ENCODE measurements at regions not wholly inside any gene's neighbourhood (a gene's known extent, or its start where the extent isn't known, plus 50 kb on each side); places are given as distances from the start of the nearest gene placed in this dataset.

DNA sequence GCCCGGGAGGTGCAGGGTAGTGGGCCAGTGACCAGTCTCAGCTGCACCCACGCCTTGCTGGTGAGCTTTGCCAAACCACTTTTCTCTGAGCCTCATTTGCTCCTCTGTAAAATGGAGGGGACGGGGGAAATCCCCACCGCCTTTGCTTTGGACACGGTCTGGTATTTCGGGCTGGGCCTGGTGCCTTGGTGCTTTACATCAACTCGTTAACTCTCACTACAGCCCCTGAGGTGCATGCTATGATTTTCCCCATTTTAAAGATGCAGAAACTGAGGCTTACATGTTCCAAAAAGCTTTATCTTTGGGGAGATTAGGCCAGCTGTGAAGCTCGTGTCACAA is 116.1 kb upstream of the RUNX3 start:
- no peak for TF ChIP-seq POLR2AphosphoS5 (IDR thresholded peaks at IDR 0.05)
- TF ChIP-seq EZH2 (IDR thresholded peaks at IDR 0.05; ENCODE audit: borderline replicate concordance, insufficient read depth, low read length, poor library complexity, severe bottlenecking), result no peak
- TF ChIP-seq, protein P1, sequence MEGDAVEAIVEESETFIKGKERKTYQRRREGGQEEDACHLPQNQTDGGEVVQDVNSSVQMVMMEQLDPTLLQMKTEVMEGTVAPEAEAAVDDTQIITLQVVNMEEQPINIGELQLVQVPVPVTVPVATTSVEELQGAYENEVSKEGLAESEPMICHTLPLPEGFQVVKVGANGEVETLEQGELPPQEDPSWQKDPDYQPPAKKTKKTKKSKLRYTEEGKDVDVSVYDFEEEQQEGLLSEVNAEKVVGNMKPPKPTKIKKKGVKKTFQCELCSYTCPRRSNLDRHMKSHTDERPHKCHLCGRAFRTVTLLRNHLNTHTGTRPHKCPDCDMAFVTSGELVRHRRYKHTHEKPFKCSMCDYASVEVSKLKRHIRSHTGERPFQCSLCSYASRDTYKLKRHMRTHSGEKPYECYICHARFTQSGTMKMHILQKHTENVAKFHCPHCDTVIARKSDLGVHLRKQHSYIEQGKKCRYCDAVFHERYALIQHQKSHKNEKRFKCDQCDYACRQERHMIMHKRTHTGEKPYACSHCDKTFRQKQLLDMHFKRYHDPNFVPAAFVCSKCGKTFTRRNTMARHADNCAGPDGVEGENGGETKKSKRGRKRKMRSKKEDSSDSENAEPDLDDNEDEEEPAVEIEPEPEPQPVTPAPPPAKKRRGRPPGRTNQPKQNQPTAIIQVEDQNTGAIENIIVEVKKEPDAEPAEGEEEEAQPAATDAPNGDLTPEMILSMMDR (IDR thresholded peaks at IDR 0.05; ENCODE audit: poor library complexity, severe bottlenecking), result no peak
- no peak for TF ChIP-seq EP300 (conservative IDR thresholded peaks at IDR 0.05; ENCODE audit: poor library complexity, severe bottlenecking)
- TF ChIP-seq RAD21 (conservative IDR thresholded peaks at IDR 0.05), result no peak
- TF ChIP-seq TAF1 (IDR thresholded peaks at IDR 0.05; ENCODE audit: low read depth), result no peak
- no peak for TF ChIP-seq MXI1 (conservative IDR thresholded peaks at IDR 0.05; ENCODE audit: poor library complexity, severe bottlenecking)
- TF ChIP-seq, protein P2, sequence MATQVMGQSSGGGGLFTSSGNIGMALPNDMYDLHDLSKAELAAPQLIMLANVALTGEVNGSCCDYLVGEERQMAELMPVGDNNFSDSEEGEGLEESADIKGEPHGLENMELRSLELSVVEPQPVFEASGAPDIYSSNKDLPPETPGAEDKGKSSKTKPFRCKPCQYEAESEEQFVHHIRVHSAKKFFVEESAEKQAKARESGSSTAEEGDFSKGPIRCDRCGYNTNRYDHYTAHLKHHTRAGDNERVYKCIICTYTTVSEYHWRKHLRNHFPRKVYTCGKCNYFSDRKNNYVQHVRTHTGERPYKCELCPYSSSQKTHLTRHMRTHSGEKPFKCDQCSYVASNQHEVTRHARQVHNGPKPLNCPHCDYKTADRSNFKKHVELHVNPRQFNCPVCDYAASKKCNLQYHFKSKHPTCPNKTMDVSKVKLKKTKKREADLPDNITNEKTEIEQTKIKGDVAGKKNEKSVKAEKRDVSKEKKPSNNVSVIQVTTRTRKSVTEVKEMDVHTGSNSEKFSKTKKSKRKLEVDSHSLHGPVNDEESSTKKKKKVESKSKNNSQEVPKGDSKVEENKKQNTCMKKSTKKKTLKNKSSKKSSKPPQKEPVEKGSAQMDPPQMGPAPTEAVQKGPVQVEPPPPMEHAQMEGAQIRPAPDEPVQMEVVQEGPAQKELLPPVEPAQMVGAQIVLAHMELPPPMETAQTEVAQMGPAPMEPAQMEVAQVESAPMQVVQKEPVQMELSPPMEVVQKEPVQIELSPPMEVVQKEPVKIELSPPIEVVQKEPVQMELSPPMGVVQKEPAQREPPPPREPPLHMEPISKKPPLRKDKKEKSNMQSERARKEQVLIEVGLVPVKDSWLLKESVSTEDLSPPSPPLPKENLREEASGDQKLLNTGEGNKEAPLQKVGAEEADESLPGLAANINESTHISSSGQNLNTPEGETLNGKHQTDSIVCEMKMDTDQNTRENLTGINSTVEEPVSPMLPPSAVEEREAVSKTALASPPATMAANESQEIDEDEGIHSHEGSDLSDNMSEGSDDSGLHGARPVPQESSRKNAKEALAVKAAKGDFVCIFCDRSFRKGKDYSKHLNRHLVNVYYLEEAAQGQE (IDR thresholded peaks at IDR 0.05; ENCODE audit: borderline replicate concordance), result no peak
- H3K36me3 ChIP-seq (ENCODE audit: insufficient read depth, low read length), result no peaks in the 10 kb centered on the region

DNA sequence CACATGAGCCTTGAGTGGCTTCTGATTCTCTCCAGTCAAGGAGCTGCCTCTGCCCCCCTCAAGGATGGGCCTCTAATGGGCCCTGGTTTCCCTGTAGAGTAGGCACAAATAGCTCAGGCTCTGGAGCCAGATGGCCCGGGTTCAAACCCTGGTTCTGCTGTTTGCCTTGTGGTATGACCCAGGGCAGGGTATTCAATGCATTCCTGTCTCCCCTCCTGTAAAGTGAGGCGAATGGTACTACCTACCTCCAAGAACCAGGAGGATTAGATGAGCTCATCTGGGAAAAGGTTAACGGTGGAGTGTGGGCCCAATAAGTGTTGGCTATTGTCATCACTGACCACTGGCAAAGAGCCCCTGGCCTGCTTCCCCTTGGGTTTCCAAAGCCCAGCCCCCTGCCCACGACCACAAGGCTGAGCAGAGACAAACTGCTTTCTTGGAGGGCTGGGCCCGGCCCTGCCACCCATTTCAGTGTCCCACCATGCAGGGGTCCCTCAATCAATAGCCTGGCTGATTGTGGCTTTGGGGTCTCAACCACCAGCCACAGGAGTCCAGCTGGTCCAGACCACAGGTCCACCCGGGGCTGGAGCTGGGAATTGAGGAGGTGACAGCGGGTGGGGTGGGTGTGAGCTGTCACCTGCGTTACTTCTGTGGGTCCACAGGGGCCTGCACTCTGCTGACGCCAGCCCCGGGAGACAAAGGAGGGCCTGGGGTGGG is 115.6 kb upstream of the RUNX3 start:
- no peaks in the 10 kb centered on the region for H3K36me3 ChIP-seq (ENCODE audit: insufficient read depth, low read length)
- no peak overlapping the region for H3K4me3 ChIP-seq (ENCODE audit: low read length)
- TF ChIP-seq POLR2AphosphoS5 (IDR thresholded peaks at IDR 0.05) (no peak), TAF1 (IDR thresholded peaks at IDR 0.05; ENCODE audit: low read depth) (no peak), RAD21 (conservative IDR thresholded peaks at IDR 0.05) (no peak), EZH2 (IDR thresholded peaks at IDR 0.05; ENCODE audit: borderline replicate concordance, insufficient read depth, low read length, poor library complexity, severe bottlenecking) (no peak), EP300 (conservative IDR thresholded peaks at IDR 0.05; ENCODE audit: poor library complexity, severe bottlenecking) (no peak), SMC3 (conservative IDR thresholded peaks at IDR 0.05; ENCODE audit: poor library complexity) (no peak), MXI1 (conservative IDR thresholded peaks at IDR 0.05; ENCODE audit: poor library complexity, severe bottlenecking) (no peak)
- TF ChIP-seq, protein P2 (IDR thresholded peaks at IDR 0.05; ENCODE audit: borderline replicate concordance), result no peak
- TF ChIP-seq, protein P1 (IDR thresholded peaks at IDR 0.05; ENCODE audit: poor library complexity, severe bottlenecking), result no peak
- no peaks in the 10 kb centered on the region for H3K9me2 ChIP-seq (ENCODE audit: insufficient read depth, low read length)
- H3K9ac ChIP-seq (ENCODE audit: low read length), result no peak overlapping the region
- H3K27me3 ChIP-seq (ENCODE audit: insufficient read depth, low read depth, low read length), result no peaks in the 10 kb centered on the region
- no peaks in the 10 kb centered on the region for H3K79me2 ChIP-seq (replicated peaks; ENCODE audit: insufficient read depth, low read length)
- H4K20me1 ChIP-seq (ENCODE audit: insufficient read depth), result no peaks in the 10 kb centered on the region
- H3K9me3 ChIP-seq (ENCODE audit: low read length), result no peaks in the 10 kb centered on the region
- H2AFZ ChIP-seq (ENCODE audit: low read depth, low read length), result no peak overlapping the region
- no peak overlapping the region for H3K4me2 ChIP-seq (ENCODE audit: low read length)
- no peak overlapping the region for H3K27ac ChIP-seq (ENCODE audit: low read length)
- no peaks in the 10 kb centered on the region for H3F3A ChIP-seq (ENCODE audit: insufficient read depth, low read length, poor library complexity, severe bottlenecking)

More for the DNA sequence above, 116.1 kb upstream of the RUNX3 start:
- no peak overlapping the region for H3K9ac ChIP-seq (ENCODE audit: low read length)
- no peaks in the 10 kb centered on the region for H3K9me2 ChIP-seq (ENCODE audit: insufficient read depth, low read length)
- H3K4me2 ChIP-seq (ENCODE audit: low read length), result no peak overlapping the region
- H3F3A ChIP-seq (ENCODE audit: insufficient read depth, low read length, poor library complexity, severe bottlenecking), result no peaks in the 10 kb centered on the region
- H3K79me2 ChIP-seq (replicated peaks; ENCODE audit: insufficient read depth, low read length), result no peaks in the 10 kb centered on the region
- no peaks in the 10 kb centered on the region for H3K27me3 ChIP-seq (ENCODE audit: insufficient read depth, low read depth, low read length)
- H3K27ac ChIP-seq (ENCODE audit: low read length), result no peak overlapping the region
- no peak overlapping the region for H2AFZ ChIP-seq (ENCODE audit: low read depth, low read length)
- H4K20me1 ChIP-seq (ENCODE audit: insufficient read depth), result no peaks in the 10 kb centered on the region
- H3K9me3 ChIP-seq (ENCODE audit: low read length), result no peaks in the 10 kb centered on the region
- H3K4me3 ChIP-seq (ENCODE audit: low read length), result no peak overlapping the region
